Tibial nerve (tissue), 3 donors: ENCODE measurements at regions not wholly inside any gene's neighbourhood (a gene's known extent, or its start where the extent isn't known, plus 50 kb on each side); places are given as distances from the start of the nearest gene placed in this dataset.

ENCODE experiments used
- CTCF ChIP-seq, 5 experiments: fragments of 200-600 bp in 3 of 5; fragments of 450-650 bp in 2 of 5; sonication (generic) in 3 of 5; IDR thresholded peaks; one replicate each; pipeline ENCODE4 v1.5.1; 2016 to 2019; ENCODE audit warnings: antibody characterized with exemption in 5 of 5, mild to moderate bottlenecking in 3 of 5, moderate library complexity in 2 of 5
- POLR2A ChIP-seq, 2 donors: fragments of 450-650 bp; IDR thresholded peaks; one replicate each; pipeline ENCODE4 v1.6.1; 2017; ENCODE audit warnings: antibody characterized with exemption in 2 of 2, mild to moderate bottlenecking in 2 of 2, moderate library complexity in 2 of 2

GRCh38 chr6:67717281-67717680 is 917.8 kb upstream of the ADGRB3 start:
- TF ChIP-seq CTCF (IDR thresholded peaks at IDR 0.05) (no peak), POLR2A (IDR thresholded peaks at IDR 0.05) (no peak)
